Thyroid gland (tissue), 4 donors: ENCODE measurements at regions not wholly inside any gene's neighbourhood (a gene's known extent, or its start where the extent isn't known, plus 50 kb on each side); places are given as distances from the start of the nearest gene placed in this dataset.

ENCODE experiments used
- DNase-seq, 2 donors: peaks; one replicate each; pipeline ENCODE4 v3.0.0-alpha.2; 2019
- H3K27ac ChIP-seq, 3 donors: fragments of 200-600 bp; sonication (generic); 1 replicate in 2 of 3; 2 replicates in 1 of 3; pipeline ENCODE4 v1.5.1; 2016 to 2019; ENCODE audit warnings: mild to moderate bottlenecking in 1 of 3, moderate library complexity in 1 of 3
- H3K27me3 ChIP-seq: fragments of 200-600 bp; sonication (generic); one replicate; pipeline ENCODE4 v1.5.1; 2019
- H3K36me3 ChIP-seq, 2 donors: fragments of 200-600 bp; sonication (generic); one replicate each; pipeline ENCODE4 v1.5.1; 2016 to 2019
- H3K4me1 ChIP-seq, 2 donors: fragments of 200-600 bp; sonication (generic); one replicate each; pipeline ENCODE4 v1.5.1; 2017 to 2019
- H3K4me3 ChIP-seq, 3 donors: fragments of 200-600 bp; sonication (generic); replicated peaks in 1 of 3; 1 replicate in 2 of 3; 2 replicates in 1 of 3; pipeline ENCODE4 v1.5.1; 2016; ENCODE audit warnings: mild to moderate bottlenecking in 1 of 3
- H3K9me3 ChIP-seq: fragments of 200-600 bp; sonication (generic); one replicate; pipeline ENCODE4 v1.5.1; 2017
- POLR2A ChIP-seq, 2 donors: fragments of 450-650 bp; IDR thresholded peaks; one replicate each; pipeline ENCODE4 v1.6.1; 2017; ENCODE audit warnings: antibody characterized with exemption in 2 of 2, mild to moderate bottlenecking in 2 of 2, moderate library complexity in 1 of 2
- WGBS, 2 donors: methylation state at CpG; one replicate each; pipeline ENCODE4 v1.1.5; 2017; 5-methylcytosine and 5-hydroxymethylcytosine counted together
- intact Hi-C: fragments of 100-400 bp; cut with DNase I; formaldehyde crosslinking; loops from one replicate; pipeline ENCODE4 v1.15.1; 2023
- TF ChIP-seq, protein P1 (sequence below), 6 experiments: fragments of 200-600 bp in 3 of 6; fragments of 450-650 bp in 3 of 6; sonication (generic) in 3 of 6; IDR thresholded peaks; one replicate each; pipeline ENCODE4 v1.5.1; 2016 to 2019; ENCODE audit warnings: antibody characterized with exemption in 6 of 6, mild to moderate bottlenecking in 2 of 6, inconsistent platforms in 1 of 6, moderate library complexity in 1 of 6

DNA sequence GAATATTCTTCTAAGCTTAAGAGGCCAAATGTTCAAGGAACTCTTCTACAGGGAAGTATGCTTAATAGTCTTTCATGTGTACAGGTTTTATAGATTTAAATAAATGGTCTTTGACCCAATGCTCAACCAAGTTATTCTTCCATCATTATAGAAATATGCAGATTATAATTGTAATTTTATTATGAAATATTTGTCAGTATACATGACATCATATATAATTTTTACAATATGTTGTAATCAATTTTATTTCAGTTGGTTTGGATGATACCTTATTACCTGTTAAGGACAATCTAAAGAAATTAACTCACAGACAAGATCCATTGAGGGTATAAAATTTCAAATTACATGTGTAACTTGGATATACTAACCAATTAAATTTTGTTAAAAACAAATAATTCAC is 1278.3 kb downstream of the SLC16A7 start:
- intact Hi-C loops: no loop called here
- TF ChIP-seq, protein P1, sequence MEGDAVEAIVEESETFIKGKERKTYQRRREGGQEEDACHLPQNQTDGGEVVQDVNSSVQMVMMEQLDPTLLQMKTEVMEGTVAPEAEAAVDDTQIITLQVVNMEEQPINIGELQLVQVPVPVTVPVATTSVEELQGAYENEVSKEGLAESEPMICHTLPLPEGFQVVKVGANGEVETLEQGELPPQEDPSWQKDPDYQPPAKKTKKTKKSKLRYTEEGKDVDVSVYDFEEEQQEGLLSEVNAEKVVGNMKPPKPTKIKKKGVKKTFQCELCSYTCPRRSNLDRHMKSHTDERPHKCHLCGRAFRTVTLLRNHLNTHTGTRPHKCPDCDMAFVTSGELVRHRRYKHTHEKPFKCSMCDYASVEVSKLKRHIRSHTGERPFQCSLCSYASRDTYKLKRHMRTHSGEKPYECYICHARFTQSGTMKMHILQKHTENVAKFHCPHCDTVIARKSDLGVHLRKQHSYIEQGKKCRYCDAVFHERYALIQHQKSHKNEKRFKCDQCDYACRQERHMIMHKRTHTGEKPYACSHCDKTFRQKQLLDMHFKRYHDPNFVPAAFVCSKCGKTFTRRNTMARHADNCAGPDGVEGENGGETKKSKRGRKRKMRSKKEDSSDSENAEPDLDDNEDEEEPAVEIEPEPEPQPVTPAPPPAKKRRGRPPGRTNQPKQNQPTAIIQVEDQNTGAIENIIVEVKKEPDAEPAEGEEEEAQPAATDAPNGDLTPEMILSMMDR (IDR thresholded peaks at IDR 0.05): no peak
- no peak for TF ChIP-seq POLR2A (IDR thresholded peaks at IDR 0.05)
- no peaks in the 10 kb centered on the region for H3K4me1 ChIP-seq
- no peak overlapping the region for H3K27ac ChIP-seq
- no peaks in the 10 kb centered on the region for H3K36me3 ChIP-seq
- H3K27me3 ChIP-seq: no peaks in the 10 kb centered on the region
- H3K4me3 ChIP-seq: no peak overlapping the region
- no peaks in the 10 kb centered on the region for H3K9me3 ChIP-seq
- no peak for DNase-seq

DNA sequence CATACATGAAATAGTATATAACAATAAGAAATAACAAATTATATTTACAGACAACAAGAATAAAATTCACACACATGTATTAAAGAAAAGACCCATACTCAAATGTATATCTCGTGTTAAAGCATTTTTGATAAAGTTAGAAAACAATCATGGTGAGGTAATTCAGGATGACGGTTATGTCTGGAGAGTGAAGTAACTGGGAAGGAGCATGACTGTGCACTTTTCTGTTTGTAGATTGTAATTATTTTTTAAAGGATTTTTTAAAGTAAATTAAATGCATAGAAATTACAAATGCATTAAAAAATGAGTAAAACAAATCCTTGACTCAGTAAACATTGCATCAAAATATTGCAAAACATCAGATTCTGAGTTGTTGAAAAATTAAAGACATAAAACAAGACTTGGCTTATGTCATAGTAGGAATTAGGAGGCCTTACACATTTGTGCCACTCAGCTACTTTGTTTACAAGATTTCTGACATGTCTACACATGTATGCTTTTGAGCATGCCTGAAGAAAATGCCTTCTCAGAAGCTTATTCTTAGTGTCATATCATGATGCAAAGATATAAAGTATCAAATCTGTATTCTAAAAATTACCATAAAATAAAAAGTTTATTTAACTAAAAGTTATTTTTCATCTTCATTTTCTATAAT is 1325.1 kb downstream of the SLC16A7 start:
- no peaks in the 10 kb centered on the region for H3K4me1 ChIP-seq
- no peak overlapping the region for H3K27ac ChIP-seq
- no peaks in the 10 kb centered on the region for H3K9me3 ChIP-seq
- WGBS, 2 donors: 92% methylated on average over 2 of the region's 2 CpGs
- TF ChIP-seq, protein P1 (IDR thresholded peaks at IDR 0.05): no peak
- no peak for TF ChIP-seq POLR2A (IDR thresholded peaks at IDR 0.05)
- intact Hi-C loops: no loop called here
- H3K4me3 ChIP-seq: no peak overlapping the region
- no peaks in the 10 kb centered on the region for H3K36me3 ChIP-seq
- no peaks in the 10 kb centered on the region for H3K27me3 ChIP-seq
- DNase-seq: no peak

DNA sequence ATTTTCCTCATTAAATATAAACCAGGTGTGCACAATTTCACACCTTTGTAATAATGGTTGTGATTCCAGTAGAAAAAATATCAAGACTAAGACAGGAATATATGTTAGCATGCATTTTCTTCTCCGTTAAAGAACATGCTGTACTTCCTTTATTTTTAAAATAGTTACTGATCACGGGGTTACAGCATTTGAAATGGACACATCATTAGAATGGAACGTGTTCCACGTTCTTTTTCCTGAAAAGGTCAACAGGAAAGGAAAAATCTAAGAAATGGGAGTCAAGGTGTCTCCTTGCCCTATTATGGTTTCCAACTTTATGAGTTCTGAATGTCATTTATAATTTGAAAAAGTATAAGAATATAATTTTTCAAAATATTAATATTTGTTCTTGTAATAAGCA is 1325.7 kb downstream of the SLC16A7 start:
- no peak for DNase-seq
- H3K27me3 ChIP-seq: no peaks in the 10 kb centered on the region
- no peak overlapping the region for H3K27ac ChIP-seq
- TF ChIP-seq, protein P1 (IDR thresholded peaks at IDR 0.05): no peak
- TF ChIP-seq POLR2A (IDR thresholded peaks at IDR 0.05): no peak
- H3K9me3 ChIP-seq: no peaks in the 10 kb centered on the region
- no peaks in the 10 kb centered on the region for H3K4me1 ChIP-seq
- intact Hi-C loops: no loop called here
- no peaks in the 10 kb centered on the region for H3K36me3 ChIP-seq
- WGBS, 2 donors: 68 to 75% methylated on average over 4 of the region's 4 CpGs
- no peak overlapping the region for H3K4me3 ChIP-seq

DNA sequence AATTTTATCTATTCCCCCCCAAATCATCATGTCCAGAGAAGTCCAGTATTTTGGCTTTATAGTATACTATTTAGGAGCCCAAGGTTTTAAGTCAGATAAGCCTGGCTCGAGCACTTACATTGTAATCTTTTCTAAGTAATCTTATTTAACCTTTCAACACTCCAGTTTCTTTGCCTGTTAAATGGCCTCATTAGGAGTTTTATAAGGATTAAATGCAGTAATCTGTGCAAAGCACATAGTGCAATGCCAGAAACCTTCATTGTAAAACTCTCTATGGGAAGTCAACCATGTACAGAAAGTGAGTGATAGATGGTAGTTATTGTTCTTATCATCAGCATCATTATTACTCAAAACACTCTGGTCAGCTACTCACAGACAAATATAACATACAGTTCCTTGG is 1330.4 kb downstream of the SLC16A7 start:
- no peaks in the 10 kb centered on the region for H3K36me3 ChIP-seq
- intact Hi-C loops: no loop called here
- H3K4me1 ChIP-seq: no peaks in the 10 kb centered on the region
- no peak for TF ChIP-seq POLR2A (IDR thresholded peaks at IDR 0.05)
- TF ChIP-seq, protein P1 (IDR thresholded peaks at IDR 0.05): no peak
- no peaks in the 10 kb centered on the region for H3K9me3 ChIP-seq
- 45 to 55% methylated on average over 1 of the region's 1 CpG for WGBS, 2 donors
- no peak for DNase-seq
- H3K27me3 ChIP-seq: no peaks in the 10 kb centered on the region
- no peak overlapping the region for H3K4me3 ChIP-seq
- H3K27ac ChIP-seq: no peak overlapping the region

DNA sequence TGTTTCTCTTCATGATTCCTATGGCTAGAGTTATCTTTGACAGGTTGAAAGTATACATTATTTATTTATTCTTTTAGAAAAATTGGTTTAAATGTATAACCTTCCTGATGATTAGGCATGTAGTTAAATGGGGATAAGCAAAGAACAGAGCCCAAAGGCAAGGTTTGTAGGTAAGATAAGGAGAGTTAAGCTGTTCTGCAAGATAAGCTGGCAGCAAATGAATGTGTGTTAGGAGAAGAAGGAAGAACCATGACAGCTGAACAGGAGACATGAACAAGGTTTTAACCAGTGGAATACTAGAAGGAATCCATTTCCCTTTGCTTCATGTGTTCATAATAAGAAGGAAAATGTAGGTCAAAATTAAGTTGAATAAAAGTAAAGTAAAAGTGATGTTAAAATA is 1330.1 kb upstream of the USP15 start:
- H3K4me1 ChIP-seq: no peaks in the 10 kb centered on the region
- no peaks in the 10 kb centered on the region for H3K36me3 ChIP-seq
- intact Hi-C loops: no loop called here
- DNase-seq: no peak
- no peaks in the 10 kb centered on the region for H3K27me3 ChIP-seq
- TF ChIP-seq POLR2A (IDR thresholded peaks at IDR 0.05): no peak
- TF ChIP-seq, protein P1 (IDR thresholded peaks at IDR 0.05): no peak
- no peak overlapping the region for H3K4me3 ChIP-seq
- no peaks in the 10 kb centered on the region for H3K9me3 ChIP-seq
- no peak overlapping the region for H3K27ac ChIP-seq
